GM18502 (cell line): ENCODE measurements at regions not wholly inside any gene's neighbourhood (a gene's known extent, or its start where the extent isn't known, plus 50 kb on each side); places are given as distances from the start of the nearest gene placed in this dataset.
"Not testable (repeated sequence)": the region's sequence is repeated elsewhere in the genome, so short reads cannot be mapped to it uniquely, and the experiment has no call there.

Source experiments
- ATAC-seq: cut with Tn5 transposase; IDR thresholded peaks from one replicate; pipeline ENCODE4 v1.9.1; 2021; ENCODE audit warnings: mild to moderate bottlenecking; ENCODE audit not compliant: unreplicated experiment, poor library complexity

DNA sequence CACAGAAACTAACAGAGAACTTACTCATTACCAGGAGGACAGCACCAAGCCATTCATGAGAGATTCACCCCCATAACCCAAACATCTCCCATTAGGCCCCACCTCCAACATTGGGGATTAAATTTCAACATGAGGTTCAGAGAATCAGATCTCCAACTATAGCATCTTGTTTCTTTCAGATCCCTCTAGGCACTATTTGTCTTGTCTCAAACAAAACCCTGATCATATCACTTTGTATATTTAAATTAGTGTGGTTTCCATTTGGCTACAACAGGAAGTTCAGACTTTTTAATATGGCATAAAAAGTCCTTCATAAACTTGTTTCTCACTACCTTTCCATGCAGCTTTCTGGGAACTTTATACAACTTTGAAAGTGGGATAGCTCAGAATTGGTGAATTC is 699.0 kb upstream of the MIR17HG start:
- ATAC-seq: no peak

DNA sequence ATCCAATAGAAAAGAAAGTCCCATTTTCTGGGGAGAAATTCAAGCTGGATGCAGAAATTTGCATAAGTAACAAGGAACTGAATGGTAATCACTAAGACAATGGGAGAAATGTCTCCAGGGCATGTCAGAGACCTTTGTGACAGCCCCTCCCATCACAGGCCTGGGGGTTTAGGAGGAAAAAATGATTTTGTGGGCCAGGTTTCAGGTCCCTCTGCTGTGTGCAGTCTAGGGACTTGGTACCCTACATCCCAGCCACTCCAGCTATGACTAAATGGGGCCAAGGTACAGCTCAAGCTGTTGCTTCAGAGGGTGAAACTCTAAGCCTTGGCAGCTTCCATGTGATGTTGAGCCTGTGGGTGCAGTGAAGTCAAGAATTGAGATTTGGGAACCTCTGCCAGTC is 695.5 kb upstream of the MIR17HG start:
- ATAC-seq: no peak

DNA sequence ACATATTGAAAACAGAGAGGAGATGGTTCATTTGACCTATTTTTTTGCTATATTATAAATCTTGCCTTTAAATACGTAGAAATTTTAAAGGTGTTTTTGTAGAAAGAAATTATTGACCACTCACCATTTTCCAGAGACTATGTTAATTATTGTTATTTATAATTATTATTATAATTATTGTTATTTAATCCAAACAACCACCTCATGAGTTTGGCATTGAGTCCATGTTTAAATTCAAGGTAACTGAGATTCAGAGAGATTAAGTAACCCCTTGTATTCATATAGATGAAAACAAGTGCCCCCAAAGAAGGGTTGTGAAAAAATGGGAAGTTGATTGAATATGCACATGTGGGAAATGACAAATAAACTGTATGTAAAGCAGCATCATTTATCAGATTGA is 692.5 kb upstream of the MIR17HG start:
- no peak for ATAC-seq

DNA sequence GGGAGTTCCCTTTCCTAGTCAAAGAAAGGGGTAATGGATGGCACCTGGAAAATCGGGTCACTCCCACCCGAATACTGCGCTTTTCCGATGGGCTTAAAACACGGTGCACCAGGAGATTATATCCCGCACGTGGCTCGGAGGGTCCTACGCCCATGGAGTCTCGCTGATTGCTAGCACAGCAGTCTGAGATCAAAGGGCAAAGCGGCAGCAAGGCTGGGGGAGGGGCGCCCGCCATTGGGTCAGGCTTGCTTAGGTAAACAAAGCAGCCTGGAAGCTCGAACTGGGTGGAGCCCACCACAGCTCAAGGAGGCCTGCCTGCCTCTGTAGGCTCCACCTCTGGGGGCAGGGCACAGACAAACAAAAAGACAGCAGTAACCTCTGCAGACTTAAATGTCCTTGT is 683.3 kb upstream of the MIR17HG start:
- not testable (repeated sequence) for ATAC-seq

DNA sequence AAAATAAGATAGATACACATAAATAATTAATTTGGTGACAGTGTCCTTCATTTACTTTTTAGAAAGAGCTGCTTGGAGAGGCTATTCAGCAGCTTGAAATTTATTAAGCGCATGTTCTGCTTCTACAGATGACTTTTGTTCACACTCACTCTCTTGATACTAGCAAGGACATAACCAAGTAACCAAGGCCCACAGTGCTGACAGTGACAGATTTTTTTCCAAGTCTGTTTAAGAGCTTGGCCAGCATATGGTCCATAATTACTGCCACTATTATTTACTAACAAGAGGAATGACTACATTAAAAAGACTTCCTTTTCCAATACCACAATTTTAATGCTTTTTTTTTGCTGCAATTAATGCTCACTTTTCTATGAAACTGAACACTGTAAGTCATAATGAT is 673.7 kb upstream of the MIR17HG start:
- no peak for ATAC-seq

DNA sequence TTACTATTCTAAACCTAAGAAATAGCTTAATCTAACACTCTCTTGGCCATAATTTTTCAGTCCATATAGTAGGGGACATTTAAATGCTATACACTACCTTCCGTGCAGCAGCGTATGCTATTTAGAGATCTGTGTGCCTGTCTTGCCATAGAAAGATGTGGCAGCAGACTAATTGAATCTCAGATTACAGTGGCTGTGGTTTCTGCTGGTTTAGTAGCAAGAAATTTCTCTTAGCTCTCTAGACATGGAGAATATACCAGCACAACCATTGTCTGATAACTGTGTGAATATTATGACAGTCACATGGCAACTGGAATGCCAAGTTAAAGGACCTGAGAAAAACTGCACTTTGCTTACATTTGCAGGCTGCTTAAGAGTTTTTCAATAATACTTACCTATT is 672.4 kb upstream of the MIR17HG start:
- ATAC-seq: no peak

DNA sequence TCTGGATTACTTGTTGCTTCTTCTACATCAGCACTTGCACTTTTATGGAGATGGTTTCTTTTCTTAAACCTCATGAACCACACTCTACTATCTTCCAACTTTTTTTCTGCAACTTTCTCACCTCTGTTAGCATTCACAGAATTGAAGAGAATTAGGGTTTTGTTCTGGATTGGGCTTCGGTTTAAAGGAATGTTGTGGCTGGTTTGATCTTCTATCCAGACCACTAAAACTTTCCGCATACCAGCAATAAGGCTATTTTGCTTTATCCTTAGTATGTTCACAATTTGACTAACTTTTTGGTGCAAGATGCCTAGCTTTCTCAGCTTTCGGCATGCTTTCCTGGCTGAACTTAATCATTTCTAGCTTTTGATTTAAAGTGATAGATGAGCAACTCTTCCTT is 666.7 kb upstream of the MIR17HG start:
- ATAC-seq: no peak

DNA sequence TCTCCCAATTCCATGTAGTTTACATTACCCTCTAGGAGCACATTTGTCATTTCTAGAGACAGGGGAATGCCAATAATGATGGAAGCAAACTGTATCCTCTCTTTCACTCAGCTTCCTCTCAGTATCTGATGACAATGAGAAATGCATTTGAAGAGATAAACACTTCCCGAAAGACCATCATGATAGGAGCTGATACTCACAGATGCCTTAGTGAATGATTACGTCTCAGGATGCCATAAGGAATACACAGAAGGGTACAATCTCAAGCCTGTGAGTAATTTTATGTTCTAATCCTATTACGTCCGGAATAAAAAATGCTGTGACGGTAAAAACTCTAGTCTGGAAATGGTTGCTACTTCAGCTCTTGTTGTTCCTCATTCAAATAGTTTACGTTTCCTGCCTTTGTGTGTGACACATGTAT is 663.8 kb upstream of the MIR17HG start:
- ATAC-seq: no peak

DNA sequence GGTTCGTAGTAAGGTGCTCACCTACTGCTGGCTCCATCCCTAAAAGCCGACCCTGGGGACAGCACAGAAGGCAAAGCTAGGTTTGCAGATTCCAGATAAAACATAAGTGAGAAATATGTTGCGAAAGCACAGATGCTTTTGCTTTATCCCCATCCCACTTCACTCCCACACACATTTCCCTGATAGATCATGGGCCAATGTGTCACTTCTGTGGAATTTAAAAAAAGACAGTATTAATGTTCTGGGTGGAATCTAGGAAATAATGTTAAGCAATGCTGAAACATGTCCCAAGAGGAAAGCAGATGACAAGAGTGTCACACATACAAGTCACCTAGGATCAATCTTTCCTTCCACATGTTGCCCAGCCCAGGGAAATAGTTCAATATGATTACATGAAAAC is 661.0 kb upstream of the MIR17HG start:
- ATAC-seq: no peak

DNA sequence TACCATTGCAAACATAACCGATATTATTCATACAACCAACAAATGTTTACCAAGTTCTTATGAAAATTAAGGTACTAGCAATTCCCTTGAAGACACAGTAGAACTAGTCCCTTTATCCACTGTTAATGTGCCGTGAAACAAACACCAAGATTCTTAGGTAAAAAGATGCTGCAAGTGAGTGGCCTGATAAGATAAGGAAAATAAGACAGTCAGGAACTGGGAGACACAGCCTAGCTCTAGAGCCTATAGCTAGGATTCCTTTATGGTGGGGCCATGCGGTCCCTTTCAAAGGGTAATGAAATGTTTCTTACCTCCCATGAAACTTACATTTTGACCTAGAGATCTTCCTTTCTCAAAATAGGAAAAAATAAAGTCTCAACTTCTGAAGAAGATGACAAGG is 658.4 kb upstream of the MIR17HG start:
- no peak for ATAC-seq

DNA sequence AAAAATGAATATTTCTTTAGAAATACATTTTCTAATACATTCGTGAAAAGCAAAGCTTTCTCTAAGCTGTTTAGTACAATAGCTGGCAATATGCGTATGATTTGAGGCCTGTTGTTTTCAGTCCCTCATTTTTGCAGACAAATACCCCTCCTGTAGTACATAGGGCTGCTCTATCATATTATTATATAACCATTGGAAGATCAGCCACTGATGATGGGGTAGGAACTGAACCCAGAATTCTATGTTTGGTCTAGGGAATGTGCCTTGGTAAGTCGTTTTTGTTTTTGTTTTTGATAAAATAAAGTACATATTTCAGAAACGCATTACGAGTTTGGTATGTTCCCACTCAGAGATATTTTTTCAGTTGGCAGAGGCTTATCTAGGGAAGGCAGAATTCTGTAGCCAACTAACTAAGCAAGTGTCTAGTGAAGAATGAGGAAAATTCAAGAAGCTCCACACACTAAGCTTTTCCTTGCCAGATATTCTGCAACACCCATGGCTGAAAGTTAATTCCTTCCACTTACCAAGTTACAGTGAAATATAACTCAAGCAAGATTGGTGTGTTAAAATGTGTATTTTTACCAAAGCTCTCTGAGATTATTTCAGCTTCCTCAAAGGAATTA is 656.9 kb upstream of the MIR17HG start:
- ATAC-seq: no peak

DNA sequence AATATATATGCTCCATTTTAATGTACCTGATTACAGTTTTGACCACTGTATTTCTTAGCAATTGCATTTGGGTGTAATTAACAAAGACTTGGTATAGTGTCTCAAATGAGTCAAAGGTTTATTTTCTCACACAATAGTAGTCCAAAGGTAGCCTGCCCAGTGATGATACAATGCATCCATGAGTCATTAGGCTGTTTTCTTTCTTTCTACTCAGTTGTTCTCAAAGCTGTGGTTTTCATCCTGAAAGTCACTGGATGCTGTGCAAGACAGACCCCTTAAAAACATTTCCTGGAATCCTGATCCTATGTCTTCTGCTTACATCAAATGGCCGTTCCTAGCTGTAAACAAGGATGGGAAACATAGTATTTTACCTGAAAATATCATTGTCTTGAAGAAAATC is 651.2 kb upstream of the MIR17HG start:
- ATAC-seq: no peak

DNA sequence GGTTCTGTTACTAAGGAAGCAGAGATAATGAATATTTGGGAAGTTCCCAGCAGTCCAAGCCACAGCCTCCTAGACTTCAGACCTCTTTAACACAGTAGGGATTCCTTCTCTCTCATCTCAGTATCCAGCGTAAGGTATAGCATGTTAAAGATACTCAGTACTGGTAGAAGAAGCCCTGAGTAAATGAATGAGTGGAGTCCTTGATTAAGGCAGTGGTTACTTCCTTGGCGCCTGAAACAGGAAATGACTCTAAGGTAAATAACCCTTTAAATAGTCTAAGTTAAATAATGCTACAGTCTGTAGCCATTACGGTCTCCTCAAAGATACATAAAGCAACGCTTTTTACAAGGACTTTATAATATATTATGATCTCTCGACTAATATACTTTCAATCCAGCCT is 650.8 kb upstream of the MIR17HG start:
- no peak for ATAC-seq

DNA sequence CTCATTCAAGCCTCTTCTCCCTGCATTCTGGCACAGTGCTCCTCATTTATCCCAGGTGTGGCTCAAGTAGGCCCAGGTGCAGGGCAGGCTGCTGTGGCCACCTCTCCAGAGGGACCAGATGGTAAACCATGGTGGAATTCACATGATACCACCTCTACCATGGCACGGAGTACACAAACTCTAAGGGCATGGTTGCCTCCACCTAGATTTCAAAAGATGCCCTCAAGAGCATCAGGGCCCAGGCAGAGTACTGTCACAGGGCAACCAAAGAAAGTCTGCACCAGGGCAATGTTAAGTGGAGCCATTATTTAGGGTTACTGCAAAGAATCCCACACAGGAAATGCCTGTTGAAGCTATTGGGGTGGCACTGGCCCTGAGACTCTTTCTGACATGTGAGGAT is 647.1 kb upstream of the MIR17HG start:
- ATAC-seq: no peak

DNA sequence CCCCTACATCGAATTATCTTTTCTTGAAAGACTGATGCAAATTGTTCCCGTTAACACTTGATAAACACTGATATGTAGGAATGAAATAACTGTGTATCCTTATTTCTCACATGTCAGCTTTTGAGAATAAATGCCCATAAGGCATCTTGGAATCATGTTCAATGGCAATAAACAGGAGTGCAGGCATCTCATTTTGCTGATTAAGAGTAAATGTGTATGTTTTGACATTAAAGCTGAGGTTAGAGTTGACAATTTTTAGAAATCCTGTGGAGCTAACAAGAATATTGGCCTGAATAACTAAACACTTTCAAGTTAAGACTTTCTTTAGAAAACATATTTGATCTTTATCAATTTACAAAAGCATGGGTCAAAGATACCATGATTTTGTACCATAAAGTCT is 646.2 kb upstream of the MIR17HG start:
- ATAC-seq: no peak

DNA sequence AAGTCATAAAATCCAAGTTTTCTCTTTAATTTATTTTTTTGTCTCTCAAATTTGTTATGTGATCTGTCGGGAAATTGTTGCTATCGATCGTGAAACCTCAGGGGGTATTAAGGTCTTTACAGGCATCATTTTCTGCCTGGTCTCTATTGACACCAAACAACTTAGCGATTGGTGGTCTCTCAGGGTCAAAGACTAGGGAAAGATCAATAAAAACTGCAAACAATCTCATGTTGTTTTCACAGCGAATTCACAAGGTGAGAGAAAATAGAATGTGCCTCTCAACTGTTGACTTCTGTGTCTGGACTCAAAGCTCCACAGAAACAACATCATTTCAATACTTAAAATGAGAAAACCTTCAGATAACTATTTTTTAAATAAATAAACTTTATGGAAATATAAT is 645.4 kb upstream of the MIR17HG start:
- ATAC-seq: no peak

DNA sequence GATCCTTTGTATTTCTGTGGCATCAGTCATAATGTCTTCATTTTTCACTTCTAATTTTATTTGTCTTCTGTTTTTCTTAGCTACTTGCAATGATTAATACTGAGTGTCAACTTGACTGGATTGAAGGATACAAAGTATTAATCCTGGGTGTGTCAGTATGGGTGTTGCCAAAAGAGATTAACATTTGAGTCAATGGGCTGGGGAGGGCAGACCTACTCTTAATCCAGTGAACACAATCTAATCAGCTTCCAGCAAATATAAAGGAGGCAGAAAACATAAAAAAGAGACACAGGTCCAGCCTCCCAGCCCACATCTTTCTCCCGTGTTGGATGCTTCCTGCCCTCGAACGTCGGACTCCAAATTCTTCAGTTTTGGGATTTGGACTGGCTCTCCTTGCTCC is 640.9 kb upstream of the MIR17HG start:
- no peak for ATAC-seq

DNA sequence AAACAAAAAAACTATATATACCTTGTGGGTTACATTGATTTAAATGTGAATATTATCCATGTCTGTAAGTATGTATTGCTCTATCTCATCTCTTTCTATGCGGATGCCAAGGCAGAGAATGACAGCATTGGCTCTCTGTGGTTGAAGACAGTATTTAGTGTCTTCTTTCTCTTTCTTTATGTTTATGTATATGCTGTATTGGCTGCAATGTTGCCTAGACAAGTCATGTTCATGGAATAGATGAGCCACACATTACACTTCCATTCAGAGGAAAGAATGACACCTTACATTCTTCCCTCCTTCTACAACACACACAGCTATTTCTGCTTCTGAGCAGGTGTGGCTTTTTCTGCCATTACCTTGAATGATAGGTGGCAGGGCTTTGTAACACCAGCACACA is 639.4 kb upstream of the MIR17HG start:
- ATAC-seq: no peak

DNA sequence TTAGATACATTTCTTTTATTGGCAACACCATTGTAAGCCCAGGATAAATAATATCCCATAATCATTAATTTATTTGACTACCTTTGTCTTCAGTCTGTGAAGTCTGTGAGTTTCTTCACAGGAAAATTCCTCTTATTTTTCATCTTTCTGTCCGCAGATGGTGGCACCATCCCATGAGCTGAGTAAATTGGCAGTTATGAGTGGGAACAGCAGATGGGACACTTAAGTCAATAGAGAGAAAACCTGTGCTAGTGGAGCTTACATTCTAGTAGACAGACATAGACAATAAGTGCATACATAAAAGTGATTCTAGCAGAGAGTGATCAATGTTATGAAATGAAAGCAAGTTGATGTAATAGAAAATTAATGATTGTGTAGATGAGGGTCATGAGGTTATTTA is 638.2 kb upstream of the MIR17HG start:
- ATAC-seq: no peak

DNA sequence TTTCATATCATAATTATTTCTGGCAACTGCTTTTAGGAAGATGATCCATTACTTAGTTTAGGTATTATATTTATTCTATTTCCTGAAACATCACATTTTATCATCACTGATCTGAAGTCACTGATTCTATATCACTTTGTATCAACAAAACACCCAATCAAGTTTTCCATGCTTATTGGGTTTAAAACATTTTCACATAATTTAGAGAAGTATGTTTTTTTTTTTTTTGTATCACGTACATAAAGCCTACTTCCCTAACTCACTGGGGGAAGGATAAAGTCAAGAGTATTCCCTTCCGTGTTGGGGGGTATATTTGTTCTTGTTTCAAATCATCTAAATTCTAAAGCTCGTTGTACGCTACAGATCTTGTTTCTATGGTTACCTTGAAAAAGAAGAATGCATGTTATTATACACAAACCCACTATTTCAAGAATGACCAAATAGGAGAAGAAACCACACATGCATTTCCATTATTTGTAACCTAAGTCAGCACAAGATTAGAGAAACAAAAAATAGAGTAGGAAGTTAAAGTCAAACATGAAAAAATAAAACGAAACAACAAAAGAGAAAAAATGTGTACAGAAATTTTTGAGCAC is 637.2 kb upstream of the MIR17HG start:
- ATAC-seq: no peak

DNA sequence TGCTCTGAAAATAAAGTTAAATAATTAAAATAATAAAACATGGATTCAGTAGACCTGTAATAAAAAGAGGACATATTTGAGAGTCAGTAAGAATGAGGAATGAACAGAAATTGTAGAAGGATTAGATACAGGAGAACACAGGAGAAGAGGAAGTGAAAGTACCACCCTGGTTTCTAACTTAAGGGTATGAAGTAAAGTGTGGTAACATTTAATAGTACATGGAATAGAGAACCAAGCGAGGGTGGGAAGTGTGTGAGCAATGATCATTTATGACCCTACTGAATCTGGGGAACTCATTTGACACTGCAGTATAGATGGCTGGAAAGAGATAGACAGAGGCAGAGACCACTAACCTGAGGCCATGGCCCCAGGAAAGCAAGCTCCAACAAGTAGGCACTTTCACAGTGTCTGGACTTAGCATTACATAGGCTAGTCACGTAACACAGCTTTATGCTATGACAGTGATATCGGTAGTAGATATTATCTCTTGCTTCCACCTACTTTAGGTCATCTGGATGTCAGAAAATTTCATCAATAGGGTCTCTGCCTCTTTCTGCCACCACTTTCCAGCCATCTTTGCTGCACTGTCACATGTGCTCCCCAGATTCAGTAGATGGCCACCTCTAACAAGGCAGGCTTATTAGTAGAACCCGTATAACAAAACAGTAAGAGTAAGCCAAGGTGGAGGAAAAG is 633.9 kb upstream of the MIR17HG start:
- no peak for ATAC-seq

DNA sequence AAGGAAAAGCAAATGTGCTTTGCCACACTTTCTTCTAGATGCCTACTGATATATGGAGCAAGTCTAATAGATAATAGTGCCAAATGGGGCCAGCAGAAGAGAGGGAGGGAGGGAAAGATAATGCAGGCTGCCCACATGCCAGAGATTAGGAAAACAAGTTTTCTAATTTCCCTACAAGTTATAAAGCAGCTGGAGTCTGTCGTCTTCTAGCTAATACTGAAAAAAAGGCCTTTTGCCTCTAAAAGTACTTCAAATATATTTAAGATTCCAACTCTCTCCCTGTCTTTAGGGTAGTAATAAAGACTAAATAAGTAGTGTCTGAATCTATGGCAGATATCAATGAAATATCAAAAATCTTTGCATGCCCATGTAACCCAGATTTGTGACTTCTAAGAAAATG is 632.0 kb upstream of the MIR17HG start:
- no peak for ATAC-seq
